ENCODE measurements at regions not wholly inside any gene's neighbourhood (a gene's known extent, or its start where the extent isn't known, plus 50 kb on each side); places are given as distances from the start of the nearest gene placed in this dataset.
A peak's percentile ranks its signal among the peaks of the same experiment; 100 is the strongest.

GRCh38 chr17:72394531-72394930 lies 273.7 kb downstream of the SOX9 start:
- DNase-seq, result no peak

GRCh38 chr17:72396121-72396520 lies 275.3 kb downstream of the SOX9 start:
- no peak for DNase-seq

GRCh38 chr17:72397223-72397667 lies 276.4 kb downstream of the SOX9 start:
- no peak for DNase-seq

DNA sequence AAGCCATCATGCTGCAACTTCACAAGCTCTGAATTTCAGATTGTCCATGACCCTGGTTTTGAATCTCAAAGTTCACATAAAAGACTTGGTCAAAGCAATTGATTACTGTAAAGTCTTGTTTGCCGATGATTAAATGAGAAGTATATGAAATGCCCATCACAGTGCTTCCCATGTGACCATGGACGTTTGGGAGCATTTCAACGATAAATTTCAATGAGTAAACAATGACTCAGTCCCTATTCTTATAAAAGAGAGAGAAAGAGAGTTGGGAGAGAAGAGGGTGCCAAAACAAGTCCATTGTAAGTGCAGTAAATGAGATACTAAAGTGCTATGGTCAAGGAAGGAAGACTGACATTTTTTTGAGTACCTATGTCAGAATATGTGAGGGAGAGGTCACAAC lies 276.9 kb downstream of the SOX9 start:
- no peak for DNase-seq

GRCh38 chr17:72399023-72399607 lies 278.3 kb downstream of the SOX9 start:
- DNase-seq, result no peak

DNA sequence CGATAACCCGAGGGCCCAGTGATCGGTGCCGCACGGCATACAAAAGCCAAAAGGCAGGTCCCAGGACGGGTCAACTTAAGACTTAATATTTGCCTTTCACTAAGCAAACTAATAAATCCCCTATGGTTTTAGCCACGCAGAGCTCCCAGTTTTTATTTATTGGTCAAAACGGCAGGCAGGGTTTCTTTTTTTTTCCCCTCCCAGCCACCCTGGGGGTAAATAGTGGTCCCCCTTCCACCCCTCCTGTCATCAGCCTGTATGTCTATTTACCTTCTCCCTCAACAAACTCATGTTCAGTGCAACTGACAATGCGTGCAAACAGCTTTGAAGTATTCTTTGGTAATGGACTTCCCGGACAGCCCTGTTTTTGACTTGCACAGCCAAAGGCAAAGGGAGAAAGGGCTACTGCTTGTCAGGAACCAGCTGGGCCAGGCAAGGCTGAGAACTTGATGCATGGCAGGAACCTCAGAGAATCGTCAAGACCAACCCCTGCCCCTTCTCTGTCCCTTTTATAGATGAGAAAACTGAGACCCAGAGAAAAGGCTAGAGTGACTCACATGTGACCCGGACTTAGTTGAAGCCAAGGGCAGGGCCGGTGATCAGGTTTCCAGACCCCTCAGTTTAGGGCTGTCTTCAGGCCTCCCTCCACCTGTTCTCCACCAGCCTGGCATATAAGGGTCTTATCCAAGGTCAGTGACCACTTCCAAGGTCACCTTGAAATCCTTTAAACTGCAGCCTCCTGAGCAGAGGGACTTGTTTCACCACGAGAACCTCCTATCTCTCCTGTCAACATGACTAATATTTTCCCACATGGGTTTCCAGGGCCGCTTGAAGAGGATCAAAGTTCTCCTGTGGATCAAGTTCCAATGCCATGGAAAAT lies 279.0 kb downstream of the SOX9 start:
- DNase-seq, result no peak

- no peak for DNase-seq
These were observed 279.6 kb downstream of the SOX9 start for GRCh38 chr17:72400488-72400827.

DNA sequence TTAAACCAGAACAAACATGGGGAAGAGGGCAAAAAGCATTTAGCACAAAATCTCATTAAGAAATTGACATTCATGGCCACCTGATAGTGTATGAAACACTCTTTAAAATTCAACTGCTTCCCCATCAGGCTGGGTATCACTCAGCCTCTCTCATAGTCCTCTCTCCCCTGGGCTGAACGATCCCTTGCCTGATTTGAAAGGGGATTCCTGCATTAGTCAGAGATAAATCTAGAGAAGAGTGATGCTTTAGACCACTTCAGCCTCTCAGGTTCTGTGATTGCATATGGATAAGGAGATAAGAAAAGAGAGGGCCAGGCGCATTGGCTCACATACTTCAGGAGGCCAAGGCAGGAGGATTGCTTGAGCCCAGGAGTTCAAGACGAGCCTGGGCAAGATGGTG lies 280.0 kb downstream of the SOX9 start:
- no peak for DNase-seq

GRCh38 chr17:72401883-72402726 lies 281.3 kb downstream of the SOX9 start:
- DNase-seq, result no peak

- no peak for DNase-seq
These were observed 281.9 kb downstream of the SOX9 start for GRCh38 chr17:72402727-72403210.

- no peak for DNase-seq
These were observed 282.9 kb downstream of the SOX9 start for GRCh38 chr17:72403713-72404209.

- no peak for DNase-seq
These were observed 284.1 kb downstream of the SOX9 start for GRCh38 chr17:72404872-72405271.

GRCh38 chr17:72405662-72406230 lies 284.9 kb downstream of the SOX9 start:
- no peak for DNase-seq

DNA sequence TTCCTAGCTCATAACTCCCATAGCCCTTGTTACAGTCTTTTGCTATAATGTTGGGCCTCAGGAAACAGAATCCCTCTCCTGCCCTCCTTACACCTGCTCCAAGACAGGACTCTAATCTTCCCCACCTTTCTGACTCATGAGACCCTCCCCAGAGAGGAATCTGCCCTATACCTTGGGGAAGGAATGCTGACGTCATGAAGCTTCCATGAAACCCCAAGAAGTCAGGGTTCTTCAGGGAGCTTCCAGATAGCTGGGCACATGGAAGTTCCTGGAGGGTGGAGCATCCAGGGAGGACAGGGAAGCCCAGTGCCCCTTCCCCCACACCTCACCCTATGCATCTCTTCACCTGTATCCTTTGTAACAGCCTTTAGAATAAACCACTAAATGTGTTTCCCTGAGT lies 285.7 kb downstream of the SOX9 start:
- DNase-seq, result no peak

DNA sequence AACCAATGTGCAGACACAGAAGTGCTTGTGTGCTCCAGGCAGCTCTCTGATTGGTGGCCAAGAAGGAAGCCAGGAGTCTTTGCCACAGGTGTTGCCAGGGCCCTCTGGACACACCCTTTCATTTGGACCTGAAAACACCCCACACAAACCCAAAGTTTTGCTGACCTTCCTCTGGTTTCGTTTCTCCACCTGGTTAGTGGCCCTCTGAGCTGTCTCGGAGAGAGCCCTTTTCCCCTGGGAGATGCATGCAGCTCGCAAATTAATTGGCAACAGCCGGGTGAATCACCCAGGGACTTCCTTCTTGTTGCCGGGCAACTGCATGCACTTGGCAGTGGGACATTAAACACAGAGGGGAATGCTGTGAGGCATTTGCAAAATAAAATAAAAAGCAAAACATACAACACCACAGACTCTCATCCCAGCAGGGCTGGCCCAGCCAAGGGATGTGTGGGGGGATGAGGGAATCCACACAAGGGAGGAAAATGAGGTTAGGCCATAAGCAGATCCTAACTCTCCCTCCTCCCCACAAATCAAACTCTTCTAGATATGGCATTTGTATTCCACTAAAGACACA lies 286.6 kb downstream of the SOX9 start:
- DNase-seq, result peak; percentile 90

GRCh38 chr17:72407931-72408330 lies 287.1 kb downstream of the SOX9 start:
- no peak for DNase-seq

DNA sequence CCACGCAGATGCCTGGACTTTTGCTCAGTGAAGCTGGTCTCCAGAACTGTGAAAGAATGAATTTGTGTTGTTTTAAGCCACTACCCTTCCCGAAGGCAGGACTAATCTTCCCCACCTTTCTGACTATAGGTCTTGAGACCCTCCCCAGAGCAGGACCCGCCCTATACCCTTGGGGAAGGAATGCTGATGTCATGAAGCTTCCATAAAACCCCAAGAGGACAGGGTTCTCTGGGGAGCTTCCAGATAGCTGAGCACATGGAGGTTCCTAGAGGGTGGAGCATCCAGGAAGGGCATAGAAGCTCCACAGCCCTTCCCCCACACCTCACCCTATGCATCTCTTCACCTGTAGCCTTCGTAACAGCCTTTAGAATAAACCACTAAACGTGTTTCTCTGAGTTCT lies 287.8 kb downstream of the SOX9 start:
- DNase-seq, result no peak

- no peak for DNase-seq
These were observed 288.7 kb downstream of the SOX9 start for GRCh38 chr17:72409405-72410002.

GRCh38 chr17:72411124-72411563 lies 290.3 kb downstream of the SOX9 start:
- no peak for DNase-seq

DNA sequence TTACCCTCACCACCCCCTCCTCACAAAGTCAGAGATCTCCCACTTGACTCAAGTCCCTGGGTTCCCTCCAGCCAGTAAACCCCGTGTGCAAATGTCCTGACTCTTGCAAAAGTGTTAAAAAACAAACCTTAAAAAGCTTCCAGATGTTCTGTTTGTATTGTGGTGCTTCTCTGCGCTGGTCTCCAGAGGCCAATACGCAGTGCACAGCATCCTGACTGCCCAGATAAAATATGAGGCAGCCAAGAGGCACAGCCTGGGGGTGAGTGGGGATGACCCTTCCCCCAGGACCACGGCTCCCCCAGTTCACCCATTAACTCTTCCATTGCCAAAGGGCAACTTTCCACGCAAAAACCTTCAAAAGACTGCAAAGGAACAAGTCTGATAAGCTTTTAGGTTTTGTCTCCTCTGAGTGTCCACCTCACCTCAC lies 291.8 kb downstream of the SOX9 start:
- DNase-seq, result no peak

DNA sequence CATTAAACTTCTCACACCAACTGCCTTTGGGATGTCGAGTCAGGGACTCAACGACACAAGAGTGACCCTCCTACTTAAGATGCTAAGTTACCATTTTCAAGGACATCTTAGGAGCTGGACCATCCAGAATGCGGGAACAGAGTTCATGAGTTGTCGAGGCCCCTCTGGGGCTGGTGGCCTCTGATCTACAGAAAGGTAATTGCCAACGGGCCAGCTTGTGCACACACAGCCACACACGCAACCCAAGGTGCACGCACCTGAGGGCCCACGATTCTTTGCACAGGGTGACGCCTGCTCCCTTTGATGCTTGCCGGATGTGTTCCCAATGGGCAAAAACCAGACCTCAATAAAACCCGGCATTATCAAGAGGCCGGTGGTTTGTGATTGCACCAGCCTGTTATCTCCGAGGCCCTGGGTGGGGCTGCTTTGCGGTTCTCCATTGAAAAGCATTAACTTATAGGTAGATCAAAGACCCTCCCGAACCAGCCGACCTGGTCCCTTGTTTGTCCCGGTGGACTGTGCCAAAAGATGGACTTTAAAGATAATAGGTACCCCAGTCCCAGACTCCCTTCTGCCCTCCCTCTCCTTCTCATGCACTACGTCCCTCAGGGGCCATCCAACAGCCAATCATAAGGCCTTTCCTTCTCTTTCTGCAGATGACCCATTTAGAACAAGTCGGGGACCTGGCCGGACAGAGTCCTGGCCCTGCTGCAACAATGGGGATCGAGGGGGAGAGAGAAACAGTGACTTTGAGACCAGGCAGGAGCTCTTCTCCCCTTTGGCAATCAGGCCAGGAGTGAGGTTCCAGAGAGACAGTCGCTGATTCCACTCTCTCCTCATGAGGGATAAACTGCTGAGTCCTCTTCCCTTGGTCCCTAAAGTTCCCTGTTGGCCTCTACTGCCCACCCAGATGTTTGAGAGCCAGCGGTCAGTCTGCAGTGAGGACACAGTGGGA lies 292.5 kb downstream of the SOX9 start:
- no peak for DNase-seq
